GM20000 (cell line): ENCODE measurements at regions not wholly inside any gene's neighbourhood (a gene's known extent, or its start where the extent isn't known, plus 50 kb on each side); places are given as distances from the start of the nearest gene placed in this dataset.
"Not testable (repeated sequence)": the region's sequence is repeated elsewhere in the genome, so short reads cannot be mapped to it uniquely, and the experiment has no call there.

Source experiments
- DNase-seq: peaks from one replicate; pipeline ENCODE4 v3.0.0; 2012; ENCODE audit warnings: low spot score
- TF ChIP-seq, protein P1 (sequence below): IDR thresholded peaks from 2 replicates; pipeline ENCODE4 v1.5.1; 2012; ENCODE audit warnings: mild to moderate bottlenecking, control low read depth; ENCODE audit errors: extremely low read depth, missing control alignments

DNA sequence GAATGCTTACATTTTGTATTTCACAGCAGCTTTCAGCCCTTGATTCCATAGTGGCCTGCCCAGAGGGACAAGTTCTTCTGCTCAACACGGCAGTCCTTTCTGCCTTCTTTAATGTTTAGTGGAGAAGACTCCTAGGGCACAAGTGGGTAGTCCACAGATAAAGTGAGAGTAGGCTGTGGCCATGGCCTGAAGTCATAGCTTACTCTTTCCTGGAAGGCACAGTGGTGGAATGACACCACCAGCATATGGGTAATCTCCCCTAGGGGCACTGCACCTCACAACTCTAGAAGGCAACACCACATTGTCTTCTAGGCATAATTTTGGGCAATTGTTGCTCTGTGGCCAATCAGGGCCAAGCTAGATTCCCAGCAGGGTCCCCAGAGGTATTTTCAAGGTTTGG, 155.4 kb upstream of the MAMLD1 start:
- TF ChIP-seq, protein P1, sequence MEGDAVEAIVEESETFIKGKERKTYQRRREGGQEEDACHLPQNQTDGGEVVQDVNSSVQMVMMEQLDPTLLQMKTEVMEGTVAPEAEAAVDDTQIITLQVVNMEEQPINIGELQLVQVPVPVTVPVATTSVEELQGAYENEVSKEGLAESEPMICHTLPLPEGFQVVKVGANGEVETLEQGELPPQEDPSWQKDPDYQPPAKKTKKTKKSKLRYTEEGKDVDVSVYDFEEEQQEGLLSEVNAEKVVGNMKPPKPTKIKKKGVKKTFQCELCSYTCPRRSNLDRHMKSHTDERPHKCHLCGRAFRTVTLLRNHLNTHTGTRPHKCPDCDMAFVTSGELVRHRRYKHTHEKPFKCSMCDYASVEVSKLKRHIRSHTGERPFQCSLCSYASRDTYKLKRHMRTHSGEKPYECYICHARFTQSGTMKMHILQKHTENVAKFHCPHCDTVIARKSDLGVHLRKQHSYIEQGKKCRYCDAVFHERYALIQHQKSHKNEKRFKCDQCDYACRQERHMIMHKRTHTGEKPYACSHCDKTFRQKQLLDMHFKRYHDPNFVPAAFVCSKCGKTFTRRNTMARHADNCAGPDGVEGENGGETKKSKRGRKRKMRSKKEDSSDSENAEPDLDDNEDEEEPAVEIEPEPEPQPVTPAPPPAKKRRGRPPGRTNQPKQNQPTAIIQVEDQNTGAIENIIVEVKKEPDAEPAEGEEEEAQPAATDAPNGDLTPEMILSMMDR: no peak

DNA sequence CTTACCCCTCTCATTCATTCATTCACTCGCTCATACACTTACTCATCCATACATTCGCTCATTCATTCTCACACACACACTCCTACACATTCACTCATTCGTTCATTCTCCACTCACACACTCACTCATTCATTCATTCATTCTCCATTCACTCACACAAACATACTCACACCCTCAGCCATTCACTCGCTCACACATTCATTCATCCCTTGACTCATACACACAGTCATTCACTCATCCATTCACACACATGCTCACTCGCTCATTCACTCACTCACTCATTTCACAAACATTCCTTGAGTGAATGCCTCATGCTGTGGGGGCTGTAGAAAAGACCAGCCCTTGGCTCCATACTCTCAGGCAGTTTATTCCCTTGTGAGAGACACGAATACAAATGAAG, 151.1 kb upstream of the MAMLD1 start:
- DNase-seq: no peak
- TF ChIP-seq, protein P1: no peak

More for the DNA sequence above, 155.4 kb upstream of the MAMLD1 start:
- no peak for DNase-seq

DNA sequence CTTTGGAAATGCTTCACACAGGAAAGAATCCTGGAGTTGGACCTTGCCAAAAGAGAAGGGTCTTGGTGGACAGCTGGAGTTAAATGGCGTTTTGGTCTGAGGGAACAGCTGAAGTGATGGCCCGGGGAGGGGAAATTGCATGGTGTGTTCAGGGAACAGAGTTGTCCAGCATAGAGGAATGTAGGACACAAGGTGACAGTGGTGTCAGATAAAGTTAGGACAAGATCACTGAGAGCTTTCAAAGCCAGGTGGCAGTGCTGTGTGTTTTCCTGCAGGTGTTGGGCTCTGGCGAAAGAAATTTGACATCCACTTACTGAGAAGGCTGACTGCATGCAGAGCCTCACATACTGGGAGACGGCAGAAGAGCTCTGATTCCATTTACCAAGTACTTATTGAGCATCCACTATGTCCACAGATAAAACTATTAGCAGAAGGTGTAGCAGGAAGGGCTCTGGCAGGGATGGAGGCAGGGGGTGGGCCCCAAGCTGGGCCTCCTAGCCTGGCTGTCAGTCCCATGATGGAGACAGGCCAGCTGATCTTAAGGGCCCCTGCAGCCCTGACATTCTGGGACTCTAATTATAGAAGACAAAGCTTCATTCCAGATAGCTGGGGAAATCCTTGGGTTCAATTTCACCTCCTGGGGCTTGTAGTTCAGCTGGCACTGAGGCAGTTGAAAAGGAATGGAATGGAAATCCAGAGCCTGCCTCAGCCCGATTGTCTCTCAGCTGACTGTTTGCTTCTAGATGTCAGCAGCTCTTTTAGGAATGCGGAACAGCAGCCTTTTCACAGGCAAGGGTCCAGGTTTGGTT, 150.2 kb upstream of the MAMLD1 start:
- DNase-seq: no peak
- TF ChIP-seq, protein P1: no peak

DNA sequence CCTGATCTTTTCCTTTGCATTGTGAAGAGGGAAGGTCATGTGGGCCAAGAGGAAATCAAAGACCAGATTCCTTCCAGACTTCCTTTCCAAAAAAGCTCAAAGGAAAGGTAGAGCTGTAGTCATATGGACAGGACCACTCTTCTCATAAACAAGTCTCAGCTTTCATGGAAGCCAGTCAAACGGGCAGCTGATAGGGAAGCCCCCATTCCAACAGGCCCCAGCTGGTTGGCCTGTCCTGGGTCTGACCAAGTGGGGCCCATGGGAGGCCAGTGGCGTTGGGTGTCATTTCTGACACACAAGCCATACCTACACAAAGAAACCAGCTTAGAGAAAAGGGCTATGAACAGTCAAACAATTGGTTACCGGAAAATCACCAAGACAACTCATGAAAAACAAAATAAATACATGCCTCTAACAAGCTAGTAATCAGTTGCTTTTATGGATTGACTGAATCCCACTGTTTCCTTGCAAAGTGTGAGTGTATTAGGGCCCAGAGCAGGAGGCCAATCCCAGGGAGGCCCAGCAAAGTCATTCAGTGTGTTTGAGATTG, 149.6 kb upstream of the MAMLD1 start:
- DNase-seq: no peak
- TF ChIP-seq, protein P1: no peak

DNA sequence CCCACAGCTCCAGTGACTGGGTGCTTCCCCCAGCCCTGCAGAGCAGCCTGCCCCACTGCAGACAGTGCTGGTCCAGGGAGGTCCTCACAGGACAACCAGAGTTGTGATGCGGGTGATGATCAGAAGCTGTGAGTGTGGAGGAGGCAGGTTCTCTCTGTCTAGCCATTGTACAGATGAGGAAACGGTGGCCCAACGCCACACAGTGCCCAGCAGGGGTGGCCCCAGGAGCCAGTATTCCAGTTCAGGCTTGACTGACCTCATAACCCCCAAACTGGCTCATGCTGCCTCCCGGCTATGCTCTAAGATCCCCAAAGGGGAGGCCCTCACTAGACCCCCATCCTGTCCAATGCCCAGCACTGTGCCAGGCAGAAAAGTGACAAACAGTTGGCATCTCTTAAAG, 147.1 kb upstream of the MAMLD1 start:
- not testable (repeated sequence) for DNase-seq

DNA sequence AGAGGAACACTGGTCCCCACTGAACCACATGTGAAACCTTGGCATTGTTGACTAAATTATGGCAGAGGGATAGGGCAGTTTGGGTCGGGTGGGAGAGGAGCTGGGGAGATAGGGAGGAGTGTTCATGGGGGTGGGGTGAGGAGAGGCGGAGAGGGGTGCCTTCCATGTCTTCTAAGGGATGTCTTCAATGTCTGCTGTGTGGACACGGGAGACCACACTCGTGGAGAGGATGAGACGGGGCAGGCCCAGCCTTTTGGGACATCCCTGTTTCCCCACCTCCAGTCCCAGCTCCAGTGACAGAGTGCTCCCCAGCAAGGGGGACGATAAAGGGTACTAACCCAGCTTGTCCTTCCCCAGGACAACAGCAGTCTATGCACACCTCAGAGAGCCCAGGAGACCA, 146.4 kb upstream of the MAMLD1 start:
- TF ChIP-seq, protein P1: no peak
- no peak for DNase-seq

DNA sequence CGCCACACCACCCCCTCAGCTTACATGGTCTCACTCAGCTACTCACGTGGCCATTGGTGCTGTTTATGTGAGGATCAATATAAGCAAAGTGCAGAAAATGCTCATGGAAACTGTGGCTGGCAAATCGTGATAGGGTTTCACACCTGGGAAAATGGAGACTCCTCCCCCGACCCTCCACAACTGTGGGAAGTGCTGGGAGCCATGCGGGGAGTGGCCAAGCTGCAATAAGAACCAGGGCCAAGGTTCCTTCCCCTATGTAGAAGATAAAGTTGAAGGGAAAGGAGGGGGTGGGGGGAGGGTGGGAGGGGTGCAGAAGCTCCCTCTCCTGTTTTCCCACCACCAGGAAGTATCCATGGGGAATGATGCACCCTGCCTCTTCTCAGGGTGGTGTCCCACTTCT, 145.5 kb upstream of the MAMLD1 start:
- no peak for DNase-seq
- TF ChIP-seq, protein P1: no peak
